ENCODE measurements at regions not wholly inside any gene's neighbourhood (a gene's known extent, or its start where the extent isn't known, plus 50 kb on each side); places are given as distances from the start of the nearest gene placed in this dataset.

- CTCF ChIA-PET: no interaction called here
- Histone ChIP-seq H3K27me3 (ENCODE audit: control insufficient read depth, insufficient read depth, low read length) (no peaks in the 10 kb centered on the region), H3K9me3 (ENCODE audit: control insufficient read depth, insufficient read depth, low read depth, low read length) (no peaks in the 10 kb centered on the region), H3K4me3 (ENCODE audit: low read depth in 2 of 2, low read length in 2 of 2) (no peak overlapping the region), H3K27ac (ENCODE audit: low read length) (no peak overlapping the region), H3K4me1 (ENCODE audit: control insufficient read depth, insufficient read depth, low read length) (no peaks in the 10 kb centered on the region), H3K36me3 (ENCODE audit: control insufficient read depth, insufficient read depth, low read length) (no peaks in the 10 kb centered on the region)
- DNase-seq (ENCODE audit: low read depth, low spot score) (no peak), ATAC-seq (no peak)
- POLR2A ChIA-PET: no interaction called here
- in situ Hi-C loops (cut with HindIII; ENCODE audit: low pct_unique_long_range_greater_than_20kb, low sequenced_read_pairs) (no loop called here), intact Hi-C loops (cut with micrococcal nuclease; ENCODE audit: unreplicated experiment) (no loop called here)
- no peak for TF ChIP-seq SIN3A (IDR thresholded peaks at IDR 0.05; ENCODE audit: borderline replicate concordance, insufficient read depth, low read depth, low read length)
- TF ChIP-seq TCF7L2 (IDR thresholded peaks at IDR 0.05; ENCODE audit: low read depth, low read length): no peak
- no peak for TF ChIP-seq POLR2AphosphoS5 (IDR thresholded peaks at IDR 0.05; ENCODE audit: low read depth, low read length)
- TF ChIP-seq, protein P1, sequence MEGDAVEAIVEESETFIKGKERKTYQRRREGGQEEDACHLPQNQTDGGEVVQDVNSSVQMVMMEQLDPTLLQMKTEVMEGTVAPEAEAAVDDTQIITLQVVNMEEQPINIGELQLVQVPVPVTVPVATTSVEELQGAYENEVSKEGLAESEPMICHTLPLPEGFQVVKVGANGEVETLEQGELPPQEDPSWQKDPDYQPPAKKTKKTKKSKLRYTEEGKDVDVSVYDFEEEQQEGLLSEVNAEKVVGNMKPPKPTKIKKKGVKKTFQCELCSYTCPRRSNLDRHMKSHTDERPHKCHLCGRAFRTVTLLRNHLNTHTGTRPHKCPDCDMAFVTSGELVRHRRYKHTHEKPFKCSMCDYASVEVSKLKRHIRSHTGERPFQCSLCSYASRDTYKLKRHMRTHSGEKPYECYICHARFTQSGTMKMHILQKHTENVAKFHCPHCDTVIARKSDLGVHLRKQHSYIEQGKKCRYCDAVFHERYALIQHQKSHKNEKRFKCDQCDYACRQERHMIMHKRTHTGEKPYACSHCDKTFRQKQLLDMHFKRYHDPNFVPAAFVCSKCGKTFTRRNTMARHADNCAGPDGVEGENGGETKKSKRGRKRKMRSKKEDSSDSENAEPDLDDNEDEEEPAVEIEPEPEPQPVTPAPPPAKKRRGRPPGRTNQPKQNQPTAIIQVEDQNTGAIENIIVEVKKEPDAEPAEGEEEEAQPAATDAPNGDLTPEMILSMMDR (IDR thresholded peaks at IDR 0.05): no peak
- TF ChIP-seq, protein P2, sequence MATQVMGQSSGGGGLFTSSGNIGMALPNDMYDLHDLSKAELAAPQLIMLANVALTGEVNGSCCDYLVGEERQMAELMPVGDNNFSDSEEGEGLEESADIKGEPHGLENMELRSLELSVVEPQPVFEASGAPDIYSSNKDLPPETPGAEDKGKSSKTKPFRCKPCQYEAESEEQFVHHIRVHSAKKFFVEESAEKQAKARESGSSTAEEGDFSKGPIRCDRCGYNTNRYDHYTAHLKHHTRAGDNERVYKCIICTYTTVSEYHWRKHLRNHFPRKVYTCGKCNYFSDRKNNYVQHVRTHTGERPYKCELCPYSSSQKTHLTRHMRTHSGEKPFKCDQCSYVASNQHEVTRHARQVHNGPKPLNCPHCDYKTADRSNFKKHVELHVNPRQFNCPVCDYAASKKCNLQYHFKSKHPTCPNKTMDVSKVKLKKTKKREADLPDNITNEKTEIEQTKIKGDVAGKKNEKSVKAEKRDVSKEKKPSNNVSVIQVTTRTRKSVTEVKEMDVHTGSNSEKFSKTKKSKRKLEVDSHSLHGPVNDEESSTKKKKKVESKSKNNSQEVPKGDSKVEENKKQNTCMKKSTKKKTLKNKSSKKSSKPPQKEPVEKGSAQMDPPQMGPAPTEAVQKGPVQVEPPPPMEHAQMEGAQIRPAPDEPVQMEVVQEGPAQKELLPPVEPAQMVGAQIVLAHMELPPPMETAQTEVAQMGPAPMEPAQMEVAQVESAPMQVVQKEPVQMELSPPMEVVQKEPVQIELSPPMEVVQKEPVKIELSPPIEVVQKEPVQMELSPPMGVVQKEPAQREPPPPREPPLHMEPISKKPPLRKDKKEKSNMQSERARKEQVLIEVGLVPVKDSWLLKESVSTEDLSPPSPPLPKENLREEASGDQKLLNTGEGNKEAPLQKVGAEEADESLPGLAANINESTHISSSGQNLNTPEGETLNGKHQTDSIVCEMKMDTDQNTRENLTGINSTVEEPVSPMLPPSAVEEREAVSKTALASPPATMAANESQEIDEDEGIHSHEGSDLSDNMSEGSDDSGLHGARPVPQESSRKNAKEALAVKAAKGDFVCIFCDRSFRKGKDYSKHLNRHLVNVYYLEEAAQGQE (IDR thresholded peaks at IDR 0.05; ENCODE audit: insufficient read depth in 1 of 2, low read depth in 2 of 2, low read length in 1 of 2): no peak
- BruUV-seq (replicated peaks): no TSS peak
These were observed 256.8 kb upstream of the ZEB2 start for GRCh38 chr2:144776766-144777165.

GRCh38 chr2:144774809-144775208 lies 254.9 kb upstream of the ZEB2 start:
- Histone ChIP-seq H3K4me1 (ENCODE audit: control insufficient read depth, insufficient read depth, low read length) (no peaks in the 10 kb centered on the region), H3K36me3 (ENCODE audit: control insufficient read depth, insufficient read depth, low read length) (no peaks in the 10 kb centered on the region), H3K9me3 (ENCODE audit: control insufficient read depth, insufficient read depth, low read depth, low read length) (no peaks in the 10 kb centered on the region), H3K4me3 (ENCODE audit: low read depth in 2 of 2, low read length in 2 of 2) (no peak overlapping the region), H3K27me3 (ENCODE audit: control insufficient read depth, insufficient read depth, low read length) (no peaks in the 10 kb centered on the region), H3K27ac (ENCODE audit: low read length) (no peak overlapping the region)
- TF ChIP-seq, protein P1 (IDR thresholded peaks at IDR 0.05): no peak
- TF ChIP-seq, protein P2 (IDR thresholded peaks at IDR 0.05; ENCODE audit: insufficient read depth in 1 of 2, low read depth in 2 of 2, low read length in 1 of 2): no peak
- TF ChIP-seq POLR2AphosphoS5 (IDR thresholded peaks at IDR 0.05; ENCODE audit: low read depth, low read length) (no peak), SIN3A (IDR thresholded peaks at IDR 0.05; ENCODE audit: borderline replicate concordance, insufficient read depth, low read depth, low read length) (no peak), TCF7L2 (IDR thresholded peaks at IDR 0.05; ENCODE audit: low read depth, low read length) (no peak)
- ChIA-PET CTCF (interaction anchor here (0.6 kb wide), 1 partner anchor 619 kb away, joined by 3 read pairs; no protein-coding TSS in a partner anchor), POLR2A (no interaction called here)
- BruUV-seq (replicated peaks): no TSS peak
- ATAC-seq: no peak
- in situ Hi-C loops (cut with HindIII; ENCODE audit: low pct_unique_long_range_greater_than_20kb, low sequenced_read_pairs) (no loop called here), intact Hi-C loops (cut with micrococcal nuclease; ENCODE audit: unreplicated experiment) (no loop called here)
- no peak for DNase-seq (ENCODE audit: low read depth, low spot score)
